IMR-90 (cell line): ENCODE measurements at regions not wholly inside any gene's neighbourhood (a gene's known extent, or its start where the extent isn't known, plus 50 kb on each side); places are given as distances from the start of the nearest gene placed in this dataset.
"Not testable (repeated sequence)": the region's sequence is repeated elsewhere in the genome, so short reads cannot be mapped to it uniquely, and the experiment has no call there.

Experiments
- ATAC-seq: fragments of 200-7000 bp; cut with Tn5 transposase; 2 replicates; pipeline ENCODE4 v1.9.1; 2020; ENCODE audit warnings: low read depth, mild to moderate bottlenecking, moderate library complexity
- BruUV-seq: library from RNA; stranded (reverse); fragments of 400-500 nt; replicated peaks from 2 replicates; lab custom pipeline; 2021; lab: Mats Ljungman, UMichigan
- CTCF ChIA-PET: fragments of 300-600 bp; formaldehyde crosslinking; extraction: SDS; loops from one replicate; lab custom pipeline; 2021; ENCODE audit warnings: antibody characterized with exemption; lab: Yijun Ruan, JAX
- POLR2A ChIA-PET: fragments of 300-600 bp; sonication (Branson Sonifier 250); formaldehyde crosslinking; loops from one replicate; lab custom pipeline; 2022; ENCODE audit warnings: antibody characterized with exemption; ENCODE audit not compliant: unreplicated experiment; lab: Charles Lee
- DNase-seq: peaks from one replicate; pipeline ENCODE4 v3.0.0; 2013
- H2AFZ ChIP-seq: replicated peaks from 2 replicates; pipeline ENCODE3; 2013; ENCODE audit warnings: low read length, mild to moderate bottlenecking; ENCODE audit not compliant: poor library complexity
- H2AK5ac ChIP-seq: 2 replicates; pipeline ENCODE4 v1.6.1; 2013; ENCODE audit warnings: low read depth, low read length, inconsistent platforms
- H2AK9ac ChIP-seq: replicated peaks from 2 replicates; pipeline ENCODE3; 2013; ENCODE audit warnings: mild to moderate bottlenecking, low read depth, low read length, moderate library complexity; ENCODE audit not compliant: poor library complexity
- H2BK120ac ChIP-seq: 2 replicates; pipeline ENCODE4 v1.6.1; 2013; ENCODE audit warnings: low read depth, low read length, inconsistent platforms
- H2BK15ac ChIP-seq: 3 replicates; pipeline ENCODE4 v1.6.1; 2013; ENCODE audit warnings: low read depth, low read length, inconsistent platforms
- H2BK20ac ChIP-seq: 2 replicates; pipeline ENCODE4 v1.6.1; 2013; ENCODE audit warnings: low read depth, mild to moderate bottlenecking, inconsistent platforms, low read length, moderate library complexity
- H2BK5ac ChIP-seq: 2 replicates; pipeline ENCODE4 v1.6.1; 2013; ENCODE audit warnings: mild to moderate bottlenecking, low read depth, low read length, inconsistent platforms; ENCODE audit not compliant: poor library complexity, severe bottlenecking
- H3K14ac ChIP-seq: replicated peaks from 2 replicates; pipeline ENCODE4 v1.6.1; 2013; ENCODE audit warnings: low read depth, low read length, inconsistent platforms
- H3K18ac ChIP-seq: 2 replicates; pipeline ENCODE4 v1.6.1; 2013; ENCODE audit warnings: low read depth, low read length, control low read depth
- H3K23ac ChIP-seq: 2 replicates; pipeline ENCODE4 v1.6.1; 2013; ENCODE audit warnings: low read depth, low read length, inconsistent platforms
- H3K27ac ChIP-seq: 2 replicates; pipeline ENCODE4 v1.5.1; 2013; ENCODE audit warnings: mild to moderate bottlenecking, control low read depth, low read length; ENCODE audit not compliant: insufficient read depth
- H3K27me3 ChIP-seq: 2 replicates; pipeline ENCODE4 v1.6.1; 2013; ENCODE audit warnings: low read length; ENCODE audit not compliant: control insufficient read depth, insufficient read depth
- H3K36me3 ChIP-seq: 2 replicates; pipeline ENCODE4 v1.6.1; 2013; ENCODE audit warnings: low read length, mixed read lengths; ENCODE audit not compliant: control insufficient read depth, insufficient read depth
- H3K4ac ChIP-seq: 2 replicates; pipeline ENCODE4 v1.6.1; 2013; ENCODE audit warnings: low read depth, low read length, inconsistent platforms
- H3K4me1 ChIP-seq: 2 replicates; pipeline ENCODE4 v1.6.1; 2013; ENCODE audit warnings: low read length, mixed read lengths; ENCODE audit not compliant: control insufficient read depth, insufficient read depth
- H3K4me2 ChIP-seq: 2 replicates; pipeline ENCODE4 v1.6.1; 2013; ENCODE audit warnings: low read depth, mild to moderate bottlenecking, control low read depth, low read length, moderate library complexity
- H3K4me3 ChIP-seq: 2 replicates; pipeline ENCODE4 v1.5.1; 2013; ENCODE audit warnings: low read depth, mild to moderate bottlenecking, control low read depth, low read length, moderate library complexity; ENCODE audit not compliant: insufficient read depth
- H3K56ac ChIP-seq: 2 replicates; pipeline ENCODE4 v1.6.1; 2013; ENCODE audit warnings: low read length, inconsistent platforms; ENCODE audit not compliant: insufficient read depth; ENCODE audit errors: extremely low read depth
- H3K79me1 ChIP-seq, 2 experiments: 2 replicates each; pipeline ENCODE4 v1.6.1; 2013; ENCODE audit warnings: low read length in 2 of 2, inconsistent platforms in 1 of 2, low read depth in 1 of 2
- H3K9ac ChIP-seq: 2 replicates; pipeline ENCODE4 v1.6.1; 2013; ENCODE audit warnings: low read depth, low read length, control low read depth
- H3K9me1 ChIP-seq: 2 replicates; pipeline ENCODE4 v1.6.1; 2013; ENCODE audit warnings: low read length, inconsistent platforms; ENCODE audit not compliant: insufficient read depth
- H3K9me3 ChIP-seq: 2 replicates; pipeline ENCODE4 v1.6.1; 2013; ENCODE audit warnings: low read length; ENCODE audit not compliant: control insufficient read depth, insufficient read depth
- H4K20me1 ChIP-seq: 2 replicates; pipeline ENCODE4 v1.6.1; 2013; ENCODE audit warnings: low read length, inconsistent platforms; ENCODE audit not compliant: insufficient read depth
- H4K5ac ChIP-seq: 2 replicates; pipeline ENCODE4 v1.6.1; 2013; ENCODE audit warnings: mild to moderate bottlenecking, low read depth, low read length, control low read depth
- H4K8ac ChIP-seq, 2 experiments: 2 replicates each; pipeline ENCODE4 v1.6.1; 2013; ENCODE audit warnings: low read depth in 2 of 2, low read length in 2 of 2, control low read depth in 1 of 2, inconsistent platforms in 1 of 2
- H4K91ac ChIP-seq: 2 replicates; pipeline ENCODE4 v1.6.1; 2013; ENCODE audit warnings: low read depth, low read length, inconsistent platforms; ENCODE audit not compliant: insufficient read depth
- WGBS, 2 experiments: methylation state at CpG; one replicate each; pipeline versions ENCODE4 v1.1.5 to v1.1.7; 2013; ENCODE audit warnings: missing lambda C conversion rate in 2 of 2; ENCODE audit not compliant: insufficient read length in 1 of 2; ENCODE audit errors: extremely low coverage in 2 of 2; 5-methylcytosine and 5-hydroxymethylcytosine counted together
- dilution Hi-C: fragments of 300-500 bp; cut with HindIII; formaldehyde crosslinking; loops from one replicate; pipeline ENCODE4 v1.14.3; 2018; ENCODE audit warnings: low sequenced_read_pairs; ENCODE audit not compliant: unreplicated experiment
- in situ Hi-C: fragments of 300-500 bp; cut with MboI; formaldehyde crosslinking; loops from 3 replicates; pipeline ENCODE4 v1.14.3; 2019; ENCODE audit warnings: low sequenced_read_pairs, inconsistent platforms, mixed read lengths
- intact Hi-C: fragments of 100-400 bp; cut with micrococcal nuclease; formaldehyde crosslinking; loops from 2 replicates; pipeline ENCODE4 v1.10.0; 2022

DNA sequence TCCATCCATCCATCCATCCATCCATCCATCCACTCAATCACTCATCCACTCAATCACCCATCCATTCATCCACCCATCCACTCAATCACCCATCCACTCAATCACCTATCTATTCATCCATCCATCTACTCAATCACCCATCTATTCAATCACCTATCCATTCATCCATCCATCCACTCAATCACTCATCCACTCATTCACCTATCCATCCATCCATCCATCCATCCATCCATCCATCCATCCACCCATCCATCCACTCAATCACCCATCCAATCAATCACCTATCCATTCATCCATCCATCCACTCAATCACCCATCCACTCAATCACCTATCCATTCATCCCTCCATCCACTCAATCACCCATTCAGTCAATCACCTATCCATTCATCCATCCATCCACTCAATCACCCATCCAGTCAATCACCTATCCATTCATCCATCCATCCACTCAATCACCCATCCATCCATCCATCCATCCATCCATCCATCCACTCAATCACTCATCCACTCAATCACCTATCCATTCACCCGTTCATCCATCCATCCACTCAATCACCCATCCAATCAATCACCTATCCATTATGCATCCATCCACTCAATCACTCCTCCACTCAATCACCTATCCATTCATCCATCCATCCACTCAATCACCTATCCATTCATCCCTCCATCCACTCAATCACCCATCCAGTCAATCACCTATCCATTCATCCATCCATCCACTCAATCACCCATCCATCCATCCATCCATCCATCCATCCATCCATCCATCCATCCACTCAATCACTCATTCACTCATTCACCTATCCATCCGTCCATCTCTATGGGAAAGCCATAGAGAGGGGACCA, 114.7 kb upstream of the ZBTB40 start:
- ATAC-seq, in situ Hi-C loops, H3K4ac ChIP-seq, H4K5ac ChIP-seq, DNase-seq, H4K20me1 ChIP-seq, H3K56ac ChIP-seq, POLR2A ChIA-PET, H3K27ac ChIP-seq, H2AK9ac ChIP-seq, H3K4me1 ChIP-seq, H3K9ac ChIP-seq, H2BK120ac ChIP-seq, intact Hi-C loops, H3K9me1 ChIP-seq, H2AFZ ChIP-seq, H4K8ac ChIP-seq, H3K18ac ChIP-seq, dilution Hi-C loops, H3K4me2 ChIP-seq, H2AK5ac ChIP-seq, H2BK5ac ChIP-seq, H3K9me3 ChIP-seq, H3K4me3 ChIP-seq, H2BK15ac ChIP-seq, CTCF ChIA-PET, H3K36me3 ChIP-seq, H4K91ac ChIP-seq, H3K79me1 ChIP-seq, BruUV-seq, H2BK20ac ChIP-seq, H3K23ac ChIP-seq, H3K14ac ChIP-seq: not testable (repeated sequence)
- 30 to 100% methylated on average over 1 of the region's 2 CpGs for WGBS, 2 experiments
- peaks cover 61% of the 10 kb centered on the region for H3K27me3 ChIP-seq
